WTC11 (cell line): ENCODE measurements at regions not wholly inside any gene's neighbourhood (a gene's known extent, or its start where the extent isn't known, plus 50 kb on each side); places are given as distances from the start of the nearest gene placed in this dataset.

Experiments used
- ATAC-seq: fragments of 200-7000 bp; cut with Tn5 transposase; 2 replicates; pipeline ENCODE4 v1.10.0; 2021; ENCODE audit warnings: mild to moderate bottlenecking, moderate library complexity
- CTCF ChIA-PET: fragments of 300-600 bp; sonication (Branson Sonifier 250); formaldehyde crosslinking; loops from one replicate; lab custom pipeline; 2021; ENCODE audit warnings: antibody characterized with exemption; lab: Charles Lee
- POLR2A ChIA-PET: fragments of 350-600 bp; sonication (Branson Sonifier 250); formaldehyde crosslinking; loops from one replicate; lab custom pipeline; 2021; ENCODE audit warnings: antibody characterized with exemption; lab: Charles Lee
- DNase-seq: peaks from one replicate; pipeline ENCODE4 v3.0.0; 2021; ENCODE audit warnings: low spot score
- H3K27ac Mint-ChIP-seq: 2 replicates; pipeline ENCODE4 v1.8.0; 2021; ENCODE audit warnings: mixed read lengths
- H3K27me3 Mint-ChIP-seq: 2 replicates; pipeline ENCODE4 v1.8.0; 2021; ENCODE audit warnings: low read depth, mild to moderate bottlenecking, moderate library complexity, mixed read lengths
- H3K36me3 Mint-ChIP-seq: 2 replicates; pipeline ENCODE4 v1.8.0; 2021; ENCODE audit warnings: mixed read lengths
- H3K4me1 Mint-ChIP-seq: 2 replicates; pipeline ENCODE4 v1.8.0; 2022; ENCODE audit warnings: mixed read lengths
- H3K4me3 Mint-ChIP-seq: 2 replicates; pipeline ENCODE4 v1.8.0; 2021; ENCODE audit warnings: mild to moderate bottlenecking, moderate library complexity, mixed read lengths
- H3K9me3 Mint-ChIP-seq: 2 replicates; pipeline ENCODE4 v1.8.0; 2021; ENCODE audit warnings: mixed read lengths
- AR ChIP-seq: fragments of 250-450 bp; sonication (Bioruptor Pico); IDR thresholded peaks from 2 replicates; pipeline ENCODE4 v1.9.0; 2021; ENCODE audit warnings: mild to moderate bottlenecking
- ARID4B ChIP-seq: sonication (generic); formaldehyde crosslinking; IDR thresholded peaks from 2 replicates; pipeline ENCODE4 v1.8.0; 2023; ENCODE audit warnings: missing genetic modification reagents, mild to moderate bottlenecking, borderline replicate concordance
- ATF1 ChIP-seq: sonication (generic); formaldehyde crosslinking; IDR thresholded peaks from 2 replicates; pipeline ENCODE4 v1.8.1; 2023; ENCODE audit warnings: mild to moderate bottlenecking, moderate library complexity, missing genetic modification reagents
- EMX1 ChIP-seq: fragments of 250-450 bp; sonication (Bioruptor Pico); IDR thresholded peaks from 2 replicates; pipeline ENCODE4 v1.8.0; 2021; ENCODE audit warnings: mild to moderate bottlenecking
- KAT7 ChIP-seq: sonication (generic); formaldehyde crosslinking; IDR thresholded peaks from 2 replicates; pipeline ENCODE4 v1.8.1; 2023; ENCODE audit warnings: missing genetic modification reagents, mild to moderate bottlenecking, borderline replicate concordance
- MXD4 ChIP-seq: fragments of 250-450 bp; sonication (Bioruptor Pico); IDR thresholded peaks from 2 replicates; pipeline ENCODE4 v1.8.0; 2021; ENCODE audit warnings: mild to moderate bottlenecking, moderate library complexity, borderline replicate concordance
- PRDM15 ChIP-seq: sonication (generic); formaldehyde crosslinking; IDR thresholded peaks from 2 replicates; pipeline ENCODE4 v1.8.0; 2022; ENCODE audit warnings: missing genetic modification reagents
- RELA ChIP-seq: sonication (generic); formaldehyde crosslinking; IDR thresholded peaks from 2 replicates; pipeline ENCODE4 v1.8.1; 2022; ENCODE audit warnings: missing genetic modification reagents, mild to moderate bottlenecking, borderline replicate concordance
- SMAD4 ChIP-seq: sonication (generic); formaldehyde crosslinking; IDR thresholded peaks from 2 replicates; pipeline ENCODE4 v1.8.0; 2022; ENCODE audit warnings: mild to moderate bottlenecking, missing genetic modification reagents
- SOX15 ChIP-seq: fragments of 250-450 bp; sonication (Bioruptor Pico); IDR thresholded peaks from 2 replicates; pipeline ENCODE4 v1.9.0; 2021; ENCODE audit warnings: mild to moderate bottlenecking
- USF2 ChIP-seq: sonication (generic); formaldehyde crosslinking; IDR thresholded peaks from 2 replicates; pipeline ENCODE4 v1.8.1; 2023; ENCODE audit warnings: mild to moderate bottlenecking, missing genetic modification reagents, moderate library complexity
- ZMAT4 ChIP-seq: fragments of 250-450 bp; sonication (Bioruptor Pico); IDR thresholded peaks from 2 replicates; pipeline ENCODE4 v1.9.0; 2021; ENCODE audit warnings: mild to moderate bottlenecking
- ZNF317 ChIP-seq: sonication (generic); formaldehyde crosslinking; IDR thresholded peaks from 2 replicates; pipeline ENCODE4 v1.8.1; 2023; ENCODE audit warnings: low read depth, mild to moderate bottlenecking, moderate library complexity, missing genetic modification reagents, borderline replicate concordance
- ZNF416 ChIP-seq: fragments of 250-450 bp; sonication (Bioruptor Pico); IDR thresholded peaks from 2 replicates; pipeline ENCODE4 v1.9.0; 2021; ENCODE audit warnings: mild to moderate bottlenecking, inconsistent platforms
- ZNF532 ChIP-seq: fragments of 250-450 bp; sonication (Bioruptor Pico); IDR thresholded peaks from 2 replicates; pipeline ENCODE4 v1.9.0; 2021; ENCODE audit warnings: mild to moderate bottlenecking, borderline replicate concordance

GRCh38 chr12:88400302-88400701, 180.0 kb downstream of the KITLG start:
- H3K27ac Mint-ChIP-seq: no peak overlapping the region
- POLR2A ChIA-PET: no interaction called here
- CTCF ChIA-PET: no interaction called here
- H3K27me3 Mint-ChIP-seq: no peaks in the 10 kb centered on the region
- TF ChIP-seq ZNF416 (no peak), KAT7 (no peak), ATF1 (CRISPR knock-in tag) (no peak), SMAD4 (no peak), PRDM15 (CRISPR knock-in tag) (no peak)
- ATAC-seq (no peak), DNase-seq (no peak)
- H3K4me3 Mint-ChIP-seq: no peak overlapping the region
- no peaks in the 10 kb centered on the region for H3K4me1 Mint-ChIP-seq
- peaks cover 3% of the 10 kb centered on the region; the same call in 1 of the 2 replicates for H3K9me3 Mint-ChIP-seq
- H3K36me3 Mint-ChIP-seq: no peaks in the 10 kb centered on the region

GRCh38 chr12:88401155-88401554, 179.1 kb downstream of the KITLG start:
- no peak overlapping the region for H3K4me3 Mint-ChIP-seq
- CTCF ChIA-PET: no interaction called here
- no peak for ATAC-seq
- DNase-seq: no peak
- H3K36me3 Mint-ChIP-seq: no peaks in the 10 kb centered on the region
- no peak overlapping the region for H3K27ac Mint-ChIP-seq
- POLR2A ChIA-PET: no interaction called here
- no peaks in the 10 kb centered on the region for H3K4me1 Mint-ChIP-seq
- peaks cover 3% of the 10 kb centered on the region; the same call in 1 of the 2 replicates for H3K9me3 Mint-ChIP-seq
- H3K27me3 Mint-ChIP-seq: no peaks in the 10 kb centered on the region
- TF ChIP-seq MXD4: no peak
- TF ChIP-seq SOX15 (CRISPR knock-in tag): no peak
- TF ChIP-seq ZMAT4 (CRISPR knock-in tag): no peak
- TF ChIP-seq AR: no peak
- TF ChIP-seq USF2: no peak
- no peak for TF ChIP-seq RELA (CRISPR knock-in tag)
- TF ChIP-seq ZNF532: no peak
- no peak for TF ChIP-seq ARID4B
- TF ChIP-seq ZNF317 (CRISPR knock-in tag): no peak
- no peak for TF ChIP-seq EMX1
